H1 (cell line): ENCODE measurements at regions not wholly inside any gene's neighbourhood (a gene's known extent, or its start where the extent isn't known, plus 50 kb on each side); places are given as distances from the start of the nearest gene placed in this dataset.
"Not testable (repeated sequence)": the region's sequence is repeated elsewhere in the genome, so short reads cannot be mapped to it uniquely, and the experiment has no call there.

Source experiments
- CTCF ChIA-PET: fragments of 300-600 bp; sonication (Branson Sonifier 250); formaldehyde crosslinking; loops from one replicate; lab custom pipeline; 2021; ENCODE audit not compliant: partially characterized antibody; lab: Charles Lee
- POLR2A ChIA-PET: fragments of 300-600 bp; sonication (Branson Sonifier 250); formaldehyde crosslinking; loops from one replicate; lab custom pipeline; 2021; ENCODE audit warnings: inconsistent platforms; ENCODE audit not compliant: partially characterized antibody; lab: Charles Lee
- DNase-seq, 2 experiments: peaks; one replicate each; pipeline versions ENCODE4 v3.0.0 to v3.0.0-alpha.2; 2010 to 2022; ENCODE audit warnings: low spot score in 2 of 2, low read depth in 1 of 2, mixed read lengths in 1 of 2
- FAIRE-seq: peaks from 2 replicates; lab custom pipeline; 2011; peaks lifted over from hg19 to GRCh38; lab: Jason Lieb, UNC
- H2AFZ ChIP-seq: 2 replicates; pipeline ENCODE4 v1.8.1; 2012; ENCODE audit warnings: low read length, inconsistent platforms
- H2AK5ac ChIP-seq: 2 replicates; pipeline ENCODE4 v1.6.1; 2013; ENCODE audit warnings: low read depth, low read length
- H2BK120ac ChIP-seq: replicated peaks from 2 replicates; pipeline ENCODE3; 2013; ENCODE audit warnings: low read depth, low read length, inconsistent platforms
- H2BK12ac ChIP-seq: 2 replicates; pipeline ENCODE4 v1.6.1; 2013; ENCODE audit warnings: low read depth, low read length
- H2BK15ac ChIP-seq: 2 replicates; pipeline ENCODE4 v1.6.1; 2013; ENCODE audit warnings: low read length
- H2BK20ac ChIP-seq: 2 replicates; pipeline ENCODE4 v1.6.1; 2013; ENCODE audit warnings: low read length
- H2BK5ac ChIP-seq: 2 replicates; pipeline ENCODE4 v1.6.1; 2013; ENCODE audit warnings: low read depth, low read length
- H3K14ac ChIP-seq: 2 replicates; pipeline ENCODE4 v1.6.1; 2013; ENCODE audit warnings: inconsistent platforms; ENCODE audit not compliant: insufficient read length
- H3K18ac ChIP-seq: 2 replicates; pipeline ENCODE4 v1.6.1; 2013; ENCODE audit warnings: low read length; ENCODE audit errors: extremely low read depth
- H3K23ac ChIP-seq: 2 replicates; pipeline ENCODE4 v1.6.1; 2013; ENCODE audit warnings: inconsistent platforms; ENCODE audit not compliant: insufficient read length
- H3K23me2 ChIP-seq: 2 replicates; pipeline ENCODE4 v1.6.1; 2013; ENCODE audit warnings: low read depth, low read length
- H3K27ac ChIP-seq: 2 replicates; pipeline ENCODE4 v1.6.1; 2011; ENCODE audit warnings: low read depth, low read length, inconsistent platforms
- H3K27me3 ChIP-seq, 4 experiments: replicated peaks in 1 of 4; 1 replicate in 1 of 4; 2 replicates in 3 of 4; pipeline versions ENCODE4 v1.6.1 to v1.8.1; 2011 to 2013; ENCODE audit warnings: low read length in 3 of 4, mild to moderate bottlenecking in 3 of 4, inconsistent platforms in 2 of 4, mixed read lengths in 2 of 4, moderate library complexity in 1 of 4; ENCODE audit not compliant: control insufficient read depth in 3 of 4, insufficient read depth in 3 of 4; ENCODE audit errors: extremely low read depth in 1 of 4
- H3K36me3 ChIP-seq, 4 experiments: 2 replicates each; pipeline versions ENCODE4 v1.6.1 to v1.8.1; 2011 to 2013; ENCODE audit warnings: mild to moderate bottlenecking in 4 of 4, low read length in 3 of 4, moderate library complexity in 2 of 4, control low read depth in 1 of 4, inconsistent platforms in 1 of 4; ENCODE audit not compliant: insufficient read depth in 4 of 4, control insufficient read depth in 2 of 4
- H3K4ac ChIP-seq: replicated peaks from 2 replicates; pipeline ENCODE3; 2013; ENCODE audit warnings: low read length, low read depth, mixed read lengths, inconsistent platforms; ENCODE audit not compliant: insufficient read length
- H3K4me1 ChIP-seq, 4 experiments: replicated peaks in 1 of 4; 1 replicate in 1 of 4; 2 replicates in 3 of 4; pipeline versions ENCODE4 v1.6.1 to v1.8.1; 2011 to 2013; ENCODE audit warnings: low read length in 3 of 4, inconsistent platforms in 2 of 4, mixed read lengths in 1 of 4; ENCODE audit not compliant: insufficient read depth in 4 of 4, control insufficient read depth in 3 of 4
- H3K4me2 ChIP-seq, 2 experiments: 2 replicates each; pipeline versions ENCODE4 v1.6.1 to v1.8.1; 2011 to 2013; ENCODE audit warnings: low read depth in 2 of 2, low read length in 2 of 2, control low read depth in 1 of 2, inconsistent platforms in 1 of 2, mild to moderate bottlenecking in 1 of 2; ENCODE audit not compliant: insufficient read depth in 1 of 2
- H3K4me3 ChIP-seq, 4 experiments: fragments of 200-600, 300-600 bp in 1 of 4; sonication (generic), shearing (Covaris generic), sonication (Bioruptor Twin) in 1 of 4; 2 replicates each; pipeline versions ENCODE4 v1.5.1 to v1.8.1; 2011 to 2016; ENCODE audit warnings: low read length in 4 of 4, low read depth in 3 of 4, control low read depth in 2 of 4, inconsistent platforms in 2 of 4, mild to moderate bottlenecking in 2 of 4, mixed read lengths in 1 of 4, moderate library complexity in 1 of 4; ENCODE audit not compliant: insufficient read depth in 2 of 4; ENCODE audit errors: extremely low read depth in 1 of 4
- H3K56ac ChIP-seq: replicated peaks from 2 replicates; pipeline ENCODE3; 2013; ENCODE audit warnings: low read depth, mild to moderate bottlenecking, mixed read lengths, low read length, inconsistent platforms; ENCODE audit not compliant: insufficient read length
- H3K79me1 ChIP-seq: 2 replicates; pipeline ENCODE4 v1.6.1; 2013; ENCODE audit warnings: low read depth, low read length, control low read depth
- H3K79me2 ChIP-seq, 2 experiments: 2 replicates each; pipeline versions ENCODE4 v1.6.1 to v1.8.1; 2012 to 2013; ENCODE audit warnings: low read length in 2 of 2, mild to moderate bottlenecking in 2 of 2, inconsistent platforms in 1 of 2; ENCODE audit not compliant: insufficient read depth in 2 of 2, control insufficient read depth in 1 of 2
- H3K9ac ChIP-seq, 4 experiments: replicated peaks in 1 of 4; 1 replicate in 1 of 4; 2 replicates in 3 of 4; pipeline versions ENCODE4 v1.6.1 to v1.8.1; 2011 to 2013; ENCODE audit warnings: low read depth in 3 of 4, low read length in 3 of 4, control low read depth in 2 of 4, mild to moderate bottlenecking in 2 of 4, moderate library complexity in 2 of 4, inconsistent platforms in 1 of 4; ENCODE audit errors: extremely low read depth in 1 of 4
- H3K9me3 ChIP-seq, 2 experiments: 2 replicates each; pipeline versions ENCODE4 v1.6.1 to v1.8.1; 2012 to 2013; ENCODE audit warnings: mild to moderate bottlenecking in 2 of 2, moderate library complexity in 2 of 2, control low read depth in 1 of 2, inconsistent platforms in 1 of 2, low read depth in 1 of 2, low read length in 1 of 2, mixed read lengths in 1 of 2; ENCODE audit not compliant: insufficient read depth in 2 of 2
- H4K20me1 ChIP-seq, 2 experiments: replicated peaks in 1 of 2; 2 replicates each; pipeline versions ENCODE3 to v1.8.1; 2011 to 2013; ENCODE audit warnings: inconsistent platforms in 2 of 2, low read length in 2 of 2, mild to moderate bottlenecking in 1 of 2; ENCODE audit not compliant: insufficient read depth in 2 of 2, control insufficient read depth in 1 of 2
- H4K5ac ChIP-seq: 2 replicates; pipeline ENCODE4 v1.6.1; 2013; ENCODE audit warnings: low read length, low read depth, mixed read lengths, inconsistent platforms; ENCODE audit not compliant: insufficient read length
- H4K8ac ChIP-seq: 2 replicates; pipeline ENCODE4 v1.8.0; 2013; ENCODE audit warnings: mild to moderate bottlenecking, moderate library complexity, low read length, inconsistent platforms; ENCODE audit not compliant: insufficient read depth; ENCODE audit errors: extremely low read depth
- H4K91ac ChIP-seq: replicated peaks from 2 replicates; pipeline ENCODE3; 2013; ENCODE audit warnings: low read length, mixed read lengths, inconsistent platforms; ENCODE audit not compliant: insufficient read length
- CTBP2 ChIP-seq: IDR thresholded peaks from 2 replicates; pipeline ENCODE4 v1.7.0; 2011; ENCODE audit warnings: borderline replicate concordance, mild to moderate bottlenecking, moderate library complexity, mixed read lengths, low read length; ENCODE audit not compliant: insufficient read depth, insufficient read length
- SAP30 ChIP-seq: fragments of 300-600 bp; sonication (generic); IDR thresholded peaks from 2 replicates; pipeline ENCODE4 v1.7.1; 2012; ENCODE audit warnings: low read length, moderate library complexity, mild to moderate bottlenecking, inconsistent platforms; ENCODE audit not compliant: insufficient read depth, insufficient replicate concordance
- WGBS, 2 experiments: shearing (Covaris generic) in 1 of 2; methylation state at CpG; one replicate each; pipeline versions ENCODE4 v1.1.6 to v1.1.7; 2013 to 2015; ENCODE audit warnings: low lambda C conversion rate in 2 of 2, mixed read lengths in 2 of 2, inconsistent platforms in 1 of 2, low coverage in 1 of 2, missing lambda C conversion rate in 1 of 2; ENCODE audit not compliant: insufficient replicate concordance in 2 of 2, insufficient coverage in 1 of 2, insufficient read length in 1 of 2; ENCODE audit errors: extremely low coverage in 1 of 2, missing lambda C conversion rate in 1 of 2; 5-methylcytosine and 5-hydroxymethylcytosine counted together

GRCh38 chr10:34880817-34881216 lies 65.7 kb upstream of the PARD3 start:
- no peak overlapping the region for H4K8ac ChIP-seq
- H3K79me1 ChIP-seq = no peaks in the 10 kb centered on the region
- no peak overlapping the region for H3K4me2 ChIP-seq
- H4K5ac ChIP-seq = no peak overlapping the region
- DNase-seq (no peak), FAIRE-seq (no peak)
- TF ChIP-seq SAP30 (no peak), CTBP2 (no peak)
- H3K18ac ChIP-seq = no peak overlapping the region
- H3K56ac ChIP-seq = no peak overlapping the region
- H3K14ac ChIP-seq = no peak overlapping the region
- 86% methylated on average over 7 of the region's 7 CpGs; no CpG with 5 or more reads in 1 of the 2 experiments for WGBS, 2 experiments
- H2AFZ ChIP-seq = no peak overlapping the region
- H2AK5ac ChIP-seq = no peak overlapping the region
- H3K36me3 ChIP-seq = no peaks in the 10 kb centered on the region
- H3K79me2 ChIP-seq = no peaks in the 10 kb centered on the region
- no peaks in the 10 kb centered on the region for H3K27me3 ChIP-seq
- ChIA-PET CTCF (interaction anchor here (0.5 kb wide), 1 partner anchor 104 kb away, joined by 5 read pairs; no protein-coding TSS in a partner anchor), POLR2A (no interaction called here)
- no peak overlapping the region for H3K23ac ChIP-seq
- no peaks in the 10 kb centered on the region for H3K23me2 ChIP-seq
- H3K4me1 ChIP-seq = no peaks in the 10 kb centered on the region
- no peak overlapping the region for H2BK15ac ChIP-seq
- no peak overlapping the region for H2BK120ac ChIP-seq
- no peaks in the 10 kb centered on the region for H4K20me1 ChIP-seq
- H2BK12ac ChIP-seq = no peak overlapping the region
- H2BK5ac ChIP-seq = no peak overlapping the region
- H3K9me3 ChIP-seq = no peaks in the 10 kb centered on the region
- H4K91ac ChIP-seq = no peak overlapping the region
- no peak overlapping the region for H3K9ac ChIP-seq
- no peak overlapping the region for H3K4ac ChIP-seq
- H2BK20ac ChIP-seq = no peak overlapping the region
- no peak overlapping the region for H3K4me3 ChIP-seq
- H3K27ac ChIP-seq = no peak overlapping the region

GRCh38 chr10:34878651-34879050 lies 63.6 kb upstream of the PARD3 start:
- H2AK5ac ChIP-seq, H3K9me3 ChIP-seq, H2BK12ac ChIP-seq, H3K4me2 ChIP-seq, H4K5ac ChIP-seq, H3K27me3 ChIP-seq, H3K4me1 ChIP-seq, H3K4me3 ChIP-seq, H4K8ac ChIP-seq, H3K79me1 ChIP-seq, H2BK5ac ChIP-seq, H3K56ac ChIP-seq, H2AFZ ChIP-seq, H3K27ac ChIP-seq, H3K14ac ChIP-seq, H3K23me2 ChIP-seq, H4K91ac ChIP-seq, H3K9ac ChIP-seq, H3K18ac ChIP-seq, H3K79me2 ChIP-seq, FAIRE-seq, H3K4ac ChIP-seq, H3K36me3 ChIP-seq, H3K23ac ChIP-seq, H4K20me1 ChIP-seq, POLR2A ChIA-PET, H2BK120ac ChIP-seq, DNase-seq, H2BK15ac ChIP-seq, H2BK20ac ChIP-seq: not testable (repeated sequence)
- WGBS, 2 experiments = 67% methylated on average over 1 of the region's 1 CpG; no CpG with 5 or more reads in 1 of the 2 experiments
- CTCF ChIA-PET = interaction anchor here (0.8 to 1.0 kb wide), 2 partner anchors 8 to 12 kb away, joined by 3 read pairs; no protein-coding TSS in a partner anchor
